CD8-positive, alpha-beta memory T cell (primary cell): ENCODE measurements at regions not wholly inside any gene's neighbourhood (a gene's known extent, or its start where the extent isn't known, plus 50 kb on each side); places are given as distances from the start of the nearest gene placed in this dataset.
"Not testable (repeated sequence)": the region's sequence is repeated elsewhere in the genome, so short reads cannot be mapped to it uniquely, and the experiment has no call there.

Source experiments
- CTCF ChIA-PET: fragments of 350-600 bp; sonication (Branson Sonifier 250); formaldehyde crosslinking; loops from one replicate; lab custom pipeline; 2021; ENCODE audit warnings: antibody characterized with exemption; lab: Charles Lee
- POLR2A ChIA-PET: fragments of 350-600 bp; sonication (Branson Sonifier 250); formaldehyde crosslinking; loops from one replicate; lab custom pipeline; 2021; ENCODE audit warnings: antibody characterized with exemption; lab: Charles Lee
- DNase-seq, 5 donors: peaks; one replicate each; pipeline versions ENCODE4 v3.0.0 to v3.0.0-alpha.2; 2020 to 2022; ENCODE audit warnings: mixed read lengths in 1 of 5
- H3K27ac ChIP-seq: one replicate; pipeline ENCODE4 v1.7.0; 2013; ENCODE audit warnings: low read depth, mild to moderate bottlenecking, low read length, moderate library complexity
- H3K27me3 ChIP-seq: 2 replicates; pipeline ENCODE4 v1.7.0; 2013; ENCODE audit warnings: low read length, mild to moderate bottlenecking; ENCODE audit not compliant: insufficient read depth, poor library complexity, severe bottlenecking
- H3K36me3 ChIP-seq: 2 replicates; pipeline ENCODE4 v1.7.0; 2013; ENCODE audit warnings: mild to moderate bottlenecking, low read length, moderate library complexity; ENCODE audit not compliant: insufficient read depth
- H3K4me1 ChIP-seq: 2 replicates; pipeline ENCODE4 v1.7.0; 2013; ENCODE audit warnings: mild to moderate bottlenecking, low read length, moderate library complexity; ENCODE audit not compliant: insufficient read depth
- H3K4me3 ChIP-seq: 2 replicates; pipeline ENCODE4 v1.7.0; 2013; ENCODE audit warnings: mild to moderate bottlenecking, low read length
- H3K9me3 ChIP-seq: 2 replicates; pipeline ENCODE4 v1.7.0; 2013; ENCODE audit warnings: mild to moderate bottlenecking, low read length
- H3K27ac Mint-ChIP-seq, 8 donors: one replicate each; pipeline ENCODE4 v1.8.0; 2020 to 2021; ENCODE audit warnings: mixed read lengths in 8 of 8, mild to moderate bottlenecking in 6 of 8, inconsistent platforms in 3 of 8, moderate library complexity in 3 of 8
- H3K27me3 Mint-ChIP-seq, 2 donors: one replicate each; pipeline ENCODE4 v1.8.0; 2020 to 2021; ENCODE audit warnings: mixed read lengths in 2 of 2, mild to moderate bottlenecking in 1 of 2, moderate library complexity in 1 of 2
- H3K36me3 Mint-ChIP-seq, 3 donors: one replicate each; pipeline ENCODE4 v1.8.0; 2020 to 2021; ENCODE audit warnings: mixed read lengths in 3 of 3, inconsistent platforms in 1 of 3, mild to moderate bottlenecking in 1 of 3
- H3K4me1 Mint-ChIP-seq, 3 donors: one replicate each; pipeline ENCODE4 v1.8.0; 2020 to 2021; ENCODE audit warnings: mixed read lengths in 3 of 3, inconsistent platforms in 1 of 3, mild to moderate bottlenecking in 1 of 3
- H3K4me3 Mint-ChIP-seq, 7 donors: one replicate each; pipeline ENCODE4 v1.8.0; 2020 to 2021; ENCODE audit warnings: mixed read lengths in 7 of 7, mild to moderate bottlenecking in 6 of 7, moderate library complexity in 4 of 7, inconsistent platforms in 2 of 7
- H3K9me3 Mint-ChIP-seq, 5 donors: one replicate each; pipeline ENCODE4 v1.8.0; 2020 to 2022; ENCODE audit warnings: mixed read lengths in 5 of 5, mild to moderate bottlenecking in 3 of 5, moderate library complexity in 2 of 5, inconsistent platforms in 1 of 5

- DNase-seq, H3K4me1 Mint-ChIP-seq, H3K36me3 Mint-ChIP-seq, H3K27ac ChIP-seq, H3K4me3 ChIP-seq, H3K4me3 Mint-ChIP-seq, H3K4me1 ChIP-seq, H3K9me3 ChIP-seq, H3K36me3 ChIP-seq, H3K27ac Mint-ChIP-seq, H3K27me3 ChIP-seq, CTCF ChIA-PET, POLR2A ChIA-PET, H3K27me3 Mint-ChIP-seq: not testable (repeated sequence)
- H3K9me3 Mint-ChIP-seq: peaks cover 0 to 33% (median 11%) of the 10 kb centered on the region in 5 donors
Measured at GRCh38 chrX:74034066-74034465, 181.6 kb upstream of the XIST start.

DNA sequence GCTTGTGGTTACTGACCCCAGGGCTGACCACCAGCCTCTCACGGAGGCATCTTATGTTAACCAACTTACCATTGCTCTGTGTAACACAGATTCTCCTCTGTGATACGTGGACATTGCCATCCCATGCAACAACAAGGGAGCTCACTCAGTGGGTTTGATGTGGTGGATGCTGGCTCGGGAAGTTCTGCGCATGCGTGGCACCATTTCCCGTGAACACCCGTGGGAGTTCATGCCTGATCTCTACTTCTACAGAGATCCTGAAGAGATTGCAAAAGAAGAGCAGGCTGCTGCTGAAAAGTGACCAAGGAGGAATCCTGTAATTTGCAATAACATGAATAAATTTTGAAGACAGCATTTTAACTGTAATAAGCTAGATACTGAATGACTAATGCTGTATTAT, 179.0 kb upstream of the XIST start:
- CTCF ChIA-PET, POLR2A ChIA-PET: not testable (repeated sequence)

DNA sequence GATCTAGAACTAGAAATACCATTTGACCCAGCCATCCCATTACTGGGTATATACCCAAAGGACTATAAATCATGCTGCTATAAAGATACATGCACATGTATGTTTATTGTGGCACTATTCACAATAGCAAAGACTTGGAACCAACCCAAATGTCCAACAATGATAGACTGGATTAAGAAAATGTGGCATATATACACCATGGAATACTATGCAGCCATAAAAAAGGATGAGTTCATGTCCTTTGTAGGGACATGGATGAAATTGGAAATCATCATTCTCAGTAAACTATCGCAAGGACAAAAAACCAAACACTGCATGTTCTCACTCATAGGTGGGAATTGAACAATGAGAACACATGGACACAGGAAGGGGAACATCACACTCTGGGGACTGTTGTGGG, 178.3 kb upstream of the XIST start:
- H3K4me1 ChIP-seq, H3K9me3 ChIP-seq, H3K27me3 Mint-ChIP-seq, H3K4me3 Mint-ChIP-seq, H3K4me3 ChIP-seq, H3K4me1 Mint-ChIP-seq, H3K27ac ChIP-seq, H3K36me3 Mint-ChIP-seq, H3K27ac Mint-ChIP-seq, DNase-seq, CTCF ChIA-PET, H3K27me3 ChIP-seq, H3K36me3 ChIP-seq, POLR2A ChIA-PET: not testable (repeated sequence)
- H3K9me3 Mint-ChIP-seq: peaks cover 0 to 18% (median 8%) of the 10 kb centered on the region in 5 donors

More for the DNA sequence above, 179.0 kb upstream of the XIST start:
- H3K4me3 ChIP-seq, H3K4me1 Mint-ChIP-seq, DNase-seq, H3K4me3 Mint-ChIP-seq, H3K36me3 ChIP-seq, H3K9me3 ChIP-seq, H3K27ac ChIP-seq, H3K4me1 ChIP-seq, H3K27ac Mint-ChIP-seq, H3K27me3 Mint-ChIP-seq, H3K36me3 Mint-ChIP-seq, H3K27me3 ChIP-seq: not testable (repeated sequence)
- H3K9me3 Mint-ChIP-seq: peaks cover 0 to 18% (median 8%) of the 10 kb centered on the region in 5 donors

GRCh38 chrX:74025145-74025544, 172.6 kb upstream of the XIST start:
- peaks cover 4 to 21% (median 13%) of the 10 kb centered on the region in 5 donors for H3K9me3 Mint-ChIP-seq
- CTCF ChIA-PET, H3K4me1 Mint-ChIP-seq: not testable (repeated sequence)

DNA sequence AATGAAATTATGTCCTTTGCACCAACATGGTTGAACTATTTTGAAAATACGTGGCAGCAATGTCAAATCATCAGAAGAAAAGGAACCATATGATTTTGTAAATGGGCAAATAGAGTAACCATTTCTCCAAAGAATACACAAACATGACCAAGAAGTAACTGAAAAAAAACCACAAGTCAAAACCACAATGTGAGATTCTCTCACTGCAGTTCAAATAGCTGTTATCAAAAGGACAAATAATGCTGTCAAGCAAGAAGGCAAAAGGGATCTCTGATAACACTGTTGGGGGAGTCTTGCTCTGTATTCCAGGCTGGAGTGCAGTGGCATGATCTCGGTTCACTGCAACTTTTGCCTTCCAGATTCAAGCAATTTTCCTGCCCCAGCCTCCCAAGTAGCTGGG, 170.7 kb upstream of the XIST start:
- H3K9me3 ChIP-seq: no peaks in the 10 kb centered on the region
- H3K36me3 ChIP-seq: no peaks in the 10 kb centered on the region
- no peak overlapping the region for H3K4me3 ChIP-seq
- no peaks in the 10 kb centered on the region for H3K27me3 ChIP-seq
- H3K27ac ChIP-seq: no peak overlapping the region
- CTCF ChIA-PET: no interaction called here
- no peaks in the 10 kb centered on the region for H3K4me1 ChIP-seq
- Mint-ChIP-seq H3K9me3 (peaks cover 4 to 21% (median 13%) of the 10 kb centered on the region in 5 donors), H3K4me1 (no peaks in the 10 kb centered on the region), H3K36me3 (peaks cover 0 to 13% (median 1%) of the 10 kb centered on the region in 3 donors), H3K4me3 (no peak overlapping the region), H3K27ac (no peak overlapping the region), H3K27me3 (peaks cover 4 to 8% of the 10 kb centered on the region in 2 donors)
- no peak for DNase-seq
- POLR2A ChIA-PET: no interaction called here

More at GRCh38 chrX:74025145-74025544, 172.6 kb upstream of the XIST start:
- POLR2A ChIA-PET, H3K27ac ChIP-seq, H3K9me3 ChIP-seq, H3K36me3 ChIP-seq, H3K27me3 ChIP-seq, H3K4me3 ChIP-seq, DNase-seq, H3K27ac Mint-ChIP-seq, H3K4me1 ChIP-seq, H3K4me3 Mint-ChIP-seq, H3K27me3 Mint-ChIP-seq: not testable (repeated sequence)
- peaks cover 0 to 13% (median 1%) of the 10 kb centered on the region in 3 donors for H3K36me3 Mint-ChIP-seq

GRCh38 chrX:74018253-74018652, 165.7 kb upstream of the XIST start:
- H3K9me3 Mint-ChIP-seq: peaks cover 0 to 3% (median 0%) of the 10 kb centered on the region in 5 donors
- H3K4me1 ChIP-seq: no peaks in the 10 kb centered on the region
- CTCF ChIA-PET: no interaction called here
- no peaks in the 10 kb centered on the region for H3K9me3 ChIP-seq
- no peak for DNase-seq
- no peaks in the 10 kb centered on the region for H3K36me3 ChIP-seq
- no peak overlapping the region for H3K27ac Mint-ChIP-seq
- peaks cover 0 to 2% (median 0%) of the 10 kb centered on the region in 3 donors for H3K36me3 Mint-ChIP-seq
- H3K4me3 ChIP-seq: no peak overlapping the region
- H3K27me3 ChIP-seq: no peaks in the 10 kb centered on the region
- POLR2A ChIA-PET: no interaction called here
- H3K27ac ChIP-seq: no peak overlapping the region
- peaks cover 4 to 6% of the 10 kb centered on the region in 2 donors for H3K27me3 Mint-ChIP-seq
- no peak overlapping the region for H3K4me3 Mint-ChIP-seq
- peaks cover 0 to 9% (median 0%) of the 10 kb centered on the region in 3 donors for H3K4me1 Mint-ChIP-seq

DNA sequence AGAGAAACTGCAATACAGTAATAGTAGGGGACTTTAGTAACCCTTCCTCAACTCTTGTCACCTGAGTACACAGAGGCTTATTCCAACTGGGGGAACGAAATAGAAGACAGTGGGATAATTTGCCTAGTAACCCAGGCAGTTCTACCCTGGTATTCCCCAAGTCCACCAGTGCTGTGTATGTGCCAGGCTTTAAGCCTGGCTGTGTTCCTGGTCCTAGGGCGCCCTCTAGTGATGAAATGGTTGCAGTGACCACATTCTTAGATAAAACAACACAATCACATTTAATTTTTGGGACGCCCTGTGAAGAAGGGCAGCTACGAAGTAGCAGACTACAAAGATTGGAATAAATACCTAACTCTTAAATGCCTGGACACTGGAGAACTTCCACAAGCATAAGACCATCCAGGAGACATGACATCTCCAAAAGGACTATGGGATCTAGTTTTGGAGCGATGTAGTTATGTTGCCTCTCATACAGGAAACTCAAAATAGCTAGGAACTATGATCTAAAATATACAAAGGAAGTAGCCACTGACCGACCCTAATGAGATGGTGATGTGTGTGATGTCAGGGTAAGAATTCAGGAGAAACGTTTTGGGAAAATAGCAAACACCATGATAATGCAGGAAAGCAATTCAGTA, 163.0 kb upstream of the XIST start:
- H3K4me1 ChIP-seq: no peaks in the 10 kb centered on the region
- DNase-seq: peak; percentile 35 to 69 (median 58)
- POLR2A ChIA-PET: no interaction called here
- Mint-ChIP-seq H3K9me3 (no peaks in the 10 kb centered on the region), H3K36me3 (no peaks in the 10 kb centered on the region), H3K4me3 (no peak overlapping the region), H3K27me3 (peaks cover 2 to 3% of the 10 kb centered on the region in 2 donors), H3K4me1 (peaks cover 0 to 9% (median 0%) of the 10 kb centered on the region in 3 donors), H3K27ac (no peak overlapping the region)
- H3K27me3 ChIP-seq: no peaks in the 10 kb centered on the region
- CTCF ChIA-PET: interaction anchor here (0.8 to 1.7 kb wide), 5 partner anchors 38 to 329 kb away, joined by 3 to 5 read pairs (median 3); partner anchors contain the start of gene XIST
- no peak overlapping the region for H3K27ac ChIP-seq
- no peaks in the 10 kb centered on the region for H3K9me3 ChIP-seq
- no peak overlapping the region for H3K4me3 ChIP-seq
- no peaks in the 10 kb centered on the region for H3K36me3 ChIP-seq

DNA sequence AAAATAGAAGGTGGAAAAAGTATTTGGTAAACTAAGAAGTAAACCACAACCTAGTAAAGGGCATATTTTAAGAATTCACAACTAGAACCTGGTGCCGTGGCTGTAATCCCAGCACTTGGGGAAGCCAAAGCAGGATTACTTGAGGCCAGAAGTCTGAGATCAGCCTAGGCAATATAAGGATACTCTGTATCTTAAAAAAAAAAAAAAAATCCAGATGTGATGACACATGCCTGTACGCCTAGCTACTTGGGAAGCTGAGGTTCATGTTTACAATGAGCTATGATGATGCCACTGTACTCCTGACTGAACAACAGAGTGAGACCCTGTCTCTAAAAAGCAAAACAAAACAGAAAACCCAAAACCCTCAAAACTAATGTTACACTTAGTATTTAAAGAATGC, 156.5 kb upstream of the XIST start:
- DNase-seq: no peak
- no peaks in the 10 kb centered on the region for H3K27me3 ChIP-seq
- Mint-ChIP-seq H3K4me1 (peaks cover 0 to 5% (median 0%) of the 10 kb centered on the region in 3 donors), H3K27me3 (peaks cover 0 to 1% of the 10 kb centered on the region in 2 donors), H3K36me3 (peaks cover 10 to 11% (median 10%) of the 10 kb centered on the region in 3 donors), H3K27ac (peak overlapping the region in 1 of 8 donors; percentile 60), H3K4me3 (peak overlapping the region in 1 of 7 donors; percentile 23), H3K9me3 (peaks cover 0 to 7% (median 0%) of the 10 kb centered on the region in 5 donors)
- POLR2A ChIA-PET: no interaction called here
- H3K4me1 ChIP-seq: no peaks in the 10 kb centered on the region
- no peaks in the 10 kb centered on the region for H3K9me3 ChIP-seq
- H3K36me3 ChIP-seq: no peaks in the 10 kb centered on the region
- no peak overlapping the region for H3K27ac ChIP-seq
- no peak overlapping the region for H3K4me3 ChIP-seq
- CTCF ChIA-PET: no interaction called here
